ENCODE measurements at regions not wholly inside any gene's neighbourhood (a gene's known extent, or its start where the extent isn't known, plus 50 kb on each side); places are given as distances from the start of the nearest gene placed in this dataset.

GRCh38 chr2:120899771-120900170, 164.1 kb downstream of the GLI2 start:
- DNase-seq, result no peak

GRCh38 chr2:120901201-120901600, 165.5 kb downstream of the GLI2 start:
- no peak for DNase-seq

- no peak for DNase-seq
Observed at GRCh38 chr2:120902592-120902991, 166.9 kb downstream of the GLI2 start.

DNA sequence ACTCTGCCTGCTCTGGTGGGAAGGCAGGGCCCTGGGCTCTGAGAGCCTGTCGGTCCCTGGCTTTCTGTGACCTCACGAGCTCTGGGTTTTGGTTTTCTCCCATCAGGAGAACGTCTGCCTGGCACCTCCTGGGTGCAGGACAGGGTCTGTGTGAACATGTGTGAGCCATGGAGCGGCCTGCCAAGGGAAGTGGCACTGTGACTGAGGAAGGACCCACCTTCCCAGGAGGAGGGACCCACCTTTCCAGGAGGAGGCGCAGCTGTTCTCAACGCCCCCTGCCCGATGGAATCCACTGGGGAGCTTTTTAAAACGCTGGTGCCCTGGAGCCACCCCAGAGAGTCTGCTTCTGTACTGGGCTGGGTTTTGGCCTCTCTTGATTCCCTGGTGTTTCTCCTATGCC, 168.7 kb downstream of the GLI2 start:
- no peak for DNase-seq

GRCh38 chr2:120904830-120905234, 169.2 kb downstream of the GLI2 start:
- no peak for DNase-seq

- DNase-seq, result no peak
Observed at GRCh38 chr2:120905298-120905697, 169.6 kb downstream of the GLI2 start.

DNA sequence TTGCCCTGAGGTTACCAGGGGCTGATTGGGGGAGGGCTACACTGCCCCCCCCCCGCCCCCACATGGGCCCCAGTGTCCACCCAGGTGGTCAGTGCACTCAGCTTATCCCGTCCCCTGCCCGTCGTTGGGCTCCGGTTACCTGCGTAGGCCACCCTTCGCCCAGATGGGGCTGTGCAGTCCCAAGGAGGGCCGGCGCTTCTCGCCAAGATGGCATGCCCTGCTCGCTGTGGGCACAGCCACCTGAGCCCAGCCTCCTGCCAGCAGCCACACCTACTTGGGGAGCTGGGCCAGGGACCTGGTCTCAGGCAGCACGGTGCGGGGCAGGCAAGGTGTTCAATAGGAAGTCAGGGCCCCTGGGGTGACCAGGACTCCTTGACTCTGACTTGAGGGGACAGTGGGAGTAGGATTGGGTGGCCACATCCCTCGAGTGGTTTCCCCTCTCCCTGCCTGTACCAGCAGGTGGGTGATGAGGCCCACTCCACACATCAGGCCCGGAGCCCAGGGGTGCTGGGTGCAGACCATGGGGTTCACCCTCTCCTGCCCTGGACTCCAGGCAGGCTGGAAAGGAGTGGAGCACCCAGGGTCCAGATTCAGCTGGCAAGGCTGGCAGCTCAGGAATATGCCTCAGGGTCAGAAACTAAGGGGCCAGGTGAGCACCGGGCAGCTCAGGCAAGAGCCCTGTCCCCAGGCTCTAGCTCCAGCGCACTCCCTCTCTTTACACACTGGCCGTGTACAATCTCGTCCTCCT, 170.3 kb downstream of the GLI2 start:
- DNase-seq, result no peak

DNA sequence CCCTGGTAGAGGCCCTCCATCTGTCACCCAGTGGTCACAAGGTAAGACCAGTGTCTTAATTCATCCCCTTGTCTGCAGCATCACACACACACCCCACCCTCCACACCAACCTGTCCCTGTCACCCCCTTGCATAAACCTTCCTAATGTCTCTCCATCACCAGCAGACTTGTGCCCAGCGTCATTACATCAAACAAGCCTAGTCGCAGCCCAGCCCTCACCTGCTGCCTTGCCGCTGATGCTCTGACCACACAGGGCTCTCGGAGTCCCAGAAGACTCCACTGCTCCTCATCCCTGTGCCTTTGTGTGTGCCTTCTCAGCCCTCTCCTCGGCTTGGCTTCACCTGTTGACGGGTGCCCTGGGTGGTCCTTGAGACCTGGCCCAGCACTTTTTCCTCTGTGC, 171.2 kb downstream of the GLI2 start:
- DNase-seq, result no peak

- DNase-seq, result no peak
Observed at GRCh38 chr2:120907822-120908221, 172.2 kb downstream of the GLI2 start.

- peak; percentile 55 for DNase-seq
Observed at GRCh38 chr2:120908314-120908975, 172.8 kb downstream of the GLI2 start.

DNA sequence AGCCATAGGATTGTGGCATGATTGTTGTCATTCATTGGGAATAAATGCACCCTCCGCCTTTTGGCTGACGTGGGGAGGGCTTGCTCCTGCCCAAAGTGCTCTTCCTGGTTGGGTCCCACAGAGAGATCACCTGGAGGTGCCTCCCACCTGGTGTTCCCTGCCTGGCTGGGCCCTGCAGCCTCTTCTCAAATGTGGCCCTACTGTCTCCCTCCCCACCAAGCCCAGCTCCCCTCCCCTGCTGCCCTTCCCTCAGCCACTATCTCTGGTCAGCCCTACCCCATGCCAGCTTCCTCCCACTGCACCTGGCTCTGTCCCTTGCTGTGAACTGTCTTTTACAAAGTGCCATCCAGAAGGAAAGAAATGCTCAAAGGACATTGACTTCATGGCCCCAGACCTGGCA, 173.4 kb downstream of the GLI2 start:
- no peak for DNase-seq

DNA sequence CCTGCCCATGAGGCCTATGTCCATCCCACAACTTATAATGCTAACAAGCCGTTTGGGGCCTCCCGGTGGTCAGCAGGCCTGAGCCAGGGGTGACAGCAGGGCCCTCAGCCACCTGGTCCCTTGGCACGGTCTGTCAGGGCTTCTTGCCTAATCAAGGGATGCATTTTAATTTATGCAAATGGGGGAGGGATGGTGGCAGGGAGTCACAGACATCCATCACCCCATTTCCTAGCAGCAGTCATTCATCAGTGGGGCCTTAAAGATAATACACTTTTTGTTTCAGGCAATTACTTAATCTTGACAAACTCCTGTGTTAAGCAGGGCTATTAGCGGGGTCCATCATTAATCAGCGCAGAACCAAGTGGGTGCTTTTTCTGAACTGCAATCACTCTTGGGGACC, 174.5 kb downstream of the GLI2 start:
- no peak for DNase-seq

DNA sequence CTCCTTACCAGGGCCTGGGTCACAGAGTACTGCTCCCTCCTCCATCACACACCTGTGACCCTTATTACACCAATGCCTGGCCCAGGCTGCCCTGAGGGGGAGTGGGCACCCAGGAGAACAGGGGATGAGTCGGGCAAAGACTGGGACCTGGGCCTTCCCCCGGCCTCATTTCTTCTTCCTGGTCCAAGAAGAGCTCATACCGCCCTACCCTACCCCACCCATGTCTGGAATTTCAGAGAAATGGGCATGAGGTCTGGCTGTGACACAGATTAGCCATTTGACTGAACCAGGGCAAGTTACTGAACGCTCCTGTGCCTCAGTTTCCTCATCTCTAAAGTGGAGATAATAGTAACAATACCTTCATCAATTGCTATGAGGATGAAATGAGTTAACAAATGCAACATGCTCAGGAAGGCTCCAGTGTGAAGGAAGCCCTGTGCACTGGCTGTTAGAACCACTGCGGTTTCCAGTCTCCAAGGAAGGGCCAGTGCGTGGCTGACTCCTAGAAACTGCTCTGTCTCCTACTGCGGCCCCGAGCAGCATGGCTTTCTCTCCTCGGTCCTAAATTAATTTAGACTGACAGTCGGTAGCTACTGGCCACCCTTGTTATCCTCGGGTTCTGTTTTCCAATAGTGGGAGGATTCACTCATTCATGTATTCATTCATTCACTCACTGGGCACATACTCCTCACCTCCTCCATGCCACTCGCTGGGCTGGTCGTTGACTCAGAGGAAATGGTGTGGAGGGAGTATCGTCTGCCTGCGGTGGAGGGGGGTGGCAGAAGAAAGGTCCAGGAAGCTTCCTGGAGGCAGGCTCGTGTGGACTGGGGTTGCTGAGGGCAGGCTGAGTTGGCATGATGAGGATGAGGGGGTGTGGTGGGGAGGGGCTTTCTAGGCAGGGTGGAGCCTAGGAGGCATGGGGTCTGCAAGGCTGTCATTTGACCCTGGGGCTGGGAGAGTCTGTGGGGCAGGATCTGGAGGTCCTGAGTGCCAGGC, 175.6 kb downstream of the GLI2 start:
- DNase-seq, result no peak

DNA sequence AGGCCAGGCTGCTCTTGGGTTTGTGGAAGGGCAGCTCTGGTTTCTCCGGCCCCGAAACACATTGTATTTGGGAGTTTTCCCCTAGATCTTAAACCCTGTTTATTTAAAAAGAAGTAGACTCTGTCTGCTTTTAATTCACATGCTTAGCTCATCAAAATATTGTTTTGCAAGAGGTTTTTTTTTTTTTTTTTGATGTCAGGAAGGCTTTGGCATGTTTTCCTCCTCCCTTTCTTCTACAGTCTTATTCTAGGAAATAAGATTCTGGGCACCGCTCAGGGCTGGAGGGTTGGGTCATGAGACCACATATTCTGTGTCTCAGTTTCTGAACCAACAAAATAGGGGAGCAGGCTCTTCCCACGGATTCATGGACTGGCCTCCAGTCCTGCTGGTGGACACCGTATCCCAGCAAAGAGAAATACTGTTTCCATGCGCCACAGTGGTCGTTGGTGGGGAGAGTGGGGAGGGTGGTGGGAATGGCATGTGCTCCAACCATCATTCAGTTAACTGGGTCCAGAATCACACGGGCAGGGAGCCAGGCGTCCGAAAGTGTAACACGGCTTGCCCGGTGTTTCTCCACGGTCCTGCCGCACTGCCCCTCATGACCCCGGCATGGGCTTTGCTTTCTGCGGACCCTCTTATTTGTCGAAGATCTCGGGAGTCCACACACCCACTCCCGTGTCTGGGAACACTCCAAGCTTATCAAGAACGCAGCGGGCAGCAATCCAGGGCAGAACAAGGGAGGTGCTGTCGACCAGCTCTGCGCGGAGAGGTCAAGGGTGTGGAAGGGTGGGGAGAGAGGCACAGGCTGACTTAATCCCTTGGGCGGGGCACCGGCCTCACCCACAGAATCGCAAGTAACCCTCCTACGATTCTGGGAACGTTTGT, 176.7 kb downstream of the GLI2 start:
- DNase-seq, result peak; percentile 48

DNA sequence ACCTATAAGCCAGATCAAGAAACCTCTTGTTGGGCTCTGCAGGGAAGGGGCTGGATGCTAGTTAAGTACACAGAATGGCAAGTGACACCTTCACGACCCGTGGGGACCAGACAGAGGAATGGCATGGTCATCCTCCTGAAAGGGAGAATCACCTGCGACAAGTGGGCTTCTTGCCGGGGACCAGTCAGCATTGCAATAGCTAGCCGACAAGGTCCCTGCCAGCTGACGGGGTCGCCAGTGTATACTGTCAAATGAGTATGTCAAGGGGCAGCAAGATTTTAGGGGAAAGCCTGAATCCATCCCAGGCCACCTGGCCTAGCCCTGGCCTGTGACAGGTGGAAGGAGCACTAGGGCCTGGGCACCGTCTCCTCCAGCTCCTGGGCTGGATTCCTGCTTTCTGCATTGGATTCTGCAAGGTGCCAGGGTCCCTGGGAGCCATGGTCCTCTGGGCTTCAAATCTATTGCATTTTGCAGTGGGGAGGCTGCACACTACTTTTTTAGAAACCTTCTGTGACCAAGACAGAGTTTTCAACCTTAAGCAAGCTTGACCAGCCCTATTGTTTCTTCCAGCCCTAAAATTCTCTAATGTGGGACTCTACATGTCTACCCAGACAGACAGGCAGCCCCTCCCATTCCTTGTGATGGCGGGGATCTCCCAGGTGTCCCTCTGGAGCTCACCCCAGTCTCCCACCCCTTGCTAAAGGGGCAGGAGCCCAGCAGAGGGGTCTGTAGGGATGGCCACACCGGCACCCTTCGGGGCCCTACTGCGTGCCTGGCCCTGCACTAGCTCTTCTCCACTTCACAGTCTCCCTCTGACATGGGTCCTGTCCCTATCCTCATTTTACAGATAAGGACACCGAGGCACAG, 178.5 kb downstream of the GLI2 start:
- DNase-seq, result no peak

GRCh38 chr2:120914839-120915521, 179.3 kb downstream of the GLI2 start:
- peak; percentile 95 for DNase-seq

DNA sequence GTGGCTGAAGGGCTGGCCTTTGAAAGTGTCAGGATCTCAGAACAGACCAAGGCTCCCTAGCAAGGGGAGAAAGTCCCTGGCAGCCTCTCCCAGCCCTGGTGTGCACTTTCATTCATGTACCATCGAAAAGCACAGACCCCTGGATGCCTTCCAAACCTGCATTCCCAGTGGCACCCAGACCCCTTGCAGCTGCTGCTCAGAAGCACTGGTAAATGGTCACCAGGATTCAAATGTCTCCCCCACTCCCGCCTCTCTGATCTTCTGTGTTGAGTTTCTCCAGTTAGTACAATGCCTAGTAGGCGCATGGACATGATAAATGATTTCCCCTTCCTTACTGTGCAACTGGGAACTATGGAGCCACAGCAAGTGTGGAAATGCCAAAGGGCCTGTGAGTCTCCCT, 180.0 kb downstream of the GLI2 start:
- peak; percentile 45 for DNase-seq

DNA sequence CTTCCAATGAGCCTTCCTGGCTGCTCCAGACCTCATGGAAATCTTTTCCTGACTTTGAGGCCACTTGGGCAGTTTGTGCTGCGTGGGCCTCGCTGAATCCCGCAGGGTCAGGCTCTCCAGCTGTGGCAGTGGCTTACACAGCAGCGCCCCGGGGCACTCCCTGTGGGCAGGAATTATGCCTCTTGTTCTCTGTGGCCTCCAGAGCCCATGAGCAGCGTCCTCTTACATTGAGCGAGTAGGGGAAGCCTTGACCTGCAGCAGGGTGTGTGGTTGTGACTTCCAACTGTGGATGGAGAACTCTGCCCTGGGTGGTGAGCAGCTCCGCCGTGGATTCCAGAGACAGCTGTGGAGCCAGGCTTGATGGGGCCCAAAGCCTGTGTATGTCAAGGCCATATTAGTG, 180.8 kb downstream of the GLI2 start:
- DNase-seq, result no peak

- DNase-seq, result peak; percentile 73
Observed at GRCh38 chr2:120917886-120918285, 182.2 kb downstream of the GLI2 start.

GRCh38 chr2:120919216-120919615, 183.5 kb downstream of the GLI2 start:
- no peak for DNase-seq

Measured in fibroblast of skin of abdomen (primary cell).